SK-N-SH treated with all-trans-retinoic acid at 6 μM for 48 hours (cell line): ENCODE measurements at regions not wholly inside any gene's neighbourhood (a gene's known extent, or its start where the extent isn't known, plus 50 kb on each side); places are given as distances from the start of the nearest gene placed in this dataset.

Experiments
- ATAC-seq: fragments of 200-7000 bp; cut with Tn5 transposase; 3 replicates; pipeline ENCODE4 v1.9.1; 2020; ENCODE audit warnings: mild to moderate bottlenecking, moderate library complexity
- ARNTL ChIP-seq: fragments of 450-650 bp; formaldehyde crosslinking; IDR thresholded peaks from 2 replicates; pipeline ENCODE4 v1.5.0; 2020; ENCODE audit warnings: low read depth, mild to moderate bottlenecking, moderate library complexity, borderline replicate concordance
- CSDC2 ChIP-seq: fragments of 250-450 bp; sonication (Bioruptor Pico); IDR thresholded peaks from 2 replicates; pipeline ENCODE4 v1.5.0; 2020; ENCODE audit warnings: mild to moderate bottlenecking, moderate library complexity
- CSRNP3 ChIP-seq: fragments of 250-450 bp; sonication (Bioruptor Pico); IDR thresholded peaks from 2 replicates; pipeline ENCODE4 v1.5.1; 2021; ENCODE audit warnings: mild to moderate bottlenecking, moderate library complexity
- ESRRG ChIP-seq: fragments of 250-450 bp; sonication (Bioruptor Pico); IDR thresholded peaks from 2 replicates; pipeline ENCODE4 v1.6.1; 2021; ENCODE audit warnings: mild to moderate bottlenecking
- GLIS3 ChIP-seq: fragments of 250-450 bp; sonication (Bioruptor Pico); IDR thresholded peaks from 2 replicates; pipeline ENCODE4 v1.5.0; 2020; ENCODE audit warnings: mild to moderate bottlenecking, moderate library complexity
- ISL1 ChIP-seq: fragments of 250-450 bp; sonication (Bioruptor Pico); IDR thresholded peaks from 2 replicates; pipeline ENCODE4 v2.1.2; 2022; ENCODE audit warnings: mild to moderate bottlenecking, moderate library complexity
- OSR1 ChIP-seq: fragments of 250-450 bp; sonication (Bioruptor Pico); IDR thresholded peaks from 2 replicates; pipeline ENCODE4 v1.8.0; 2022; ENCODE audit warnings: moderate library complexity, mild to moderate bottlenecking, inconsistent platforms
- PATZ1 ChIP-seq: fragments of 250-450 bp; sonication (Bioruptor Pico); IDR thresholded peaks from 2 replicates; pipeline ENCODE4 v1.8.0; 2020; ENCODE audit warnings: mild to moderate bottlenecking, moderate library complexity, borderline replicate concordance
- PPARA ChIP-seq: fragments of 250-450 bp; sonication (Bioruptor Pico); IDR thresholded peaks from 2 replicates; pipeline ENCODE4 v1.5.0; 2020; ENCODE audit warnings: mild to moderate bottlenecking, borderline replicate concordance
- RARB ChIP-seq: fragments of 250-450 bp; sonication (Bioruptor Pico); IDR thresholded peaks from 2 replicates; pipeline ENCODE4 v1.8.0; 2021; ENCODE audit warnings: mild to moderate bottlenecking, moderate library complexity
- TCF4 ChIP-seq: fragments of 250-450 bp; sonication (Bioruptor Pico); IDR thresholded peaks from 2 replicates; pipeline ENCODE4 v1.8.0; 2021; ENCODE audit warnings: mild to moderate bottlenecking, moderate library complexity, borderline replicate concordance
- TSHZ2 ChIP-seq: fragments of 250-450 bp; sonication (Bioruptor Pico); IDR thresholded peaks from 2 replicates; pipeline ENCODE4 v1.5.0; 2020; ENCODE audit warnings: mild to moderate bottlenecking, moderate library complexity
- ZFP30 ChIP-seq: fragments of 450-650 bp; formaldehyde crosslinking; IDR thresholded peaks from 2 replicates; pipeline ENCODE4 v1.5.0; 2022; ENCODE audit warnings: mild to moderate bottlenecking, moderate library complexity
- ZNF8 ChIP-seq: fragments of 450-650 bp; formaldehyde crosslinking; IDR thresholded peaks from 2 replicates; pipeline ENCODE4 v1.5.0; 2020; ENCODE audit warnings: mild to moderate bottlenecking, moderate library complexity
- TF ChIP-seq, protein P1 (sequence below): fragments of 250-450 bp; sonication (Bioruptor Pico); IDR thresholded peaks from 2 replicates; pipeline ENCODE4 v1.8.0; 2021; ENCODE audit warnings: low read depth, mild to moderate bottlenecking, moderate library complexity, borderline replicate concordance

DNA sequence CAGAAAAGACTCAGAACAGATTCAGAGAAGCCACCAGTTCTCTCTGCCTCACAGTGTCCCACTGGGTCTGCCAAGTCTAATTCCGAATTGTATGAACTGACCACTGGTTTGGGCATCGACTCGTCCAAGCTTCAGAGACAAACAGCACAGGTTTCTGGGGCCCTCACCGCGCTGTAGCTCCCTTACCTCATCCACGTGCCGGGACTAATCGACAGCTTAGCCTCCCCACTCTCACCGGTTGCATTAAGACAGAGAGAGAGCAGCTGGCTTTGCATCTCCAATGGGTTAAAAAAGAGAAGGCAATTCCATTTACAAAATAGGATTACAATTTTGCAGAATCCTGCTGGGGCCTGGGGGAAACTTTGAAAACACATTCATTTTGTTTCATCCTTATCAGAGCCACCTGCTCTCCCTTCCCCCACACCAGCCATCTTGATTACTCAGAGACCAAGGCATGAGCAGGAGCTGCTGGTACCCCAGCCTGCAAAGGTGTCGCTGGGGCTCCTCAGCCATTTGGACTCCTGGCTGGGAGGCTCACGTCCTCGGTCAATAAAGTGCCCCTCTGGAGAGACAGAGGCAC is 95.3 kb upstream of the RPL38 start (continued):
- TF ChIP-seq, protein P1, sequence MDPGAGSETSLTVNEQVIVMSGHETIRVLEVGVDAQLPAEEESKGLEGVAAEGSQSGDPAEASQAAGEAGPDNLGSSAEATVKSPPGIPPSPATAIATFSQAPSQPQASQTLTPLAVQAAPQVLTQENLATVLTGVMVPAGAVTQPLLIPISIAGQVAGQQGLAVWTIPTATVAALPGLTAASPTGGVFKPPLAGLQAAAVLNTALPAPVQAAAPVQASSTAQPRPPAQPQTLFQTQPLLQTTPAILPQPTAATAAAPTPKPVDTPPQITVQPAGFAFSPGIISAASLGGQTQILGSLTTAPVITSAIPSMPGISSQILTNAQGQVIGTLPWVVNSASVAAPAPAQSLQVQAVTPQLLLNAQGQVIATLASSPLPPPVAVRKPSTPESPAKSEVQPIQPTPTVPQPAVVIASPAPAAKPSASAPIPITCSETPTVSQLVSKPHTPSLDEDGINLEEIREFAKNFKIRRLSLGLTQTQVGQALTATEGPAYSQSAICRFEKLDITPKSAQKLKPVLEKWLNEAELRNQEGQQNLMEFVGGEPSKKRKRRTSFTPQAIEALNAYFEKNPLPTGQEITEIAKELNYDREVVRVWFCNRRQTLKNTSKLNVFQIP (CRISPR knock-in tag), result no peak
- TF ChIP-seq PPARA (CRISPR knock-in tag) (no peak), ESRRG (CRISPR knock-in tag) (no peak), ISL1 (CRISPR knock-in tag) (no peak), GLIS3 (no peak), OSR1 (no peak), ZNF8 (no peak)

DNA sequence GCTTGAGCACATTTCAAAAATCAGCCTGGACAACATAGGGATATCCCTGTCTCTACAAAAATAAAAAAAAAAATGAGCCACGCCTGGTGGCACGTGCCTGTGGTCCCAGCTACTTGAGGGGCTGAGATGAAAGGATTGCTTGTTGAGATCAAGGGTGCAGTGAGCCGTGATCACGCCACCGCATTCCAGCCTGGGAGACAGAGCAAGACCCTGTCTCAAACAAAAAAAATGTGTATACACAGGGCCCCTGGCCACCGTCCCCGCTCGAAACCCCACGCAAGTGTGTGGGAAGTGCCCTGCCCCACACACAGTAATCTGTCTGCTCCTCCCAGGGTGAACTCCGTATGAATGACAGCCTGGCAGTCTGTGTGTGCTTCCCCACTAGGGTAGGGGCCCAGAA is 93.0 kb upstream of the RPL38 start:
- no peak for ATAC-seq
- no peak for TF ChIP-seq TCF4 (CRISPR knock-in tag)
- TF ChIP-seq ARNTL (CRISPR knock-in tag), result no peak
- no peak for TF ChIP-seq PATZ1 (CRISPR knock-in tag)
- TF ChIP-seq ISL1 (CRISPR knock-in tag), result no peak
- TF ChIP-seq GLIS3, result no peak
- no peak for TF ChIP-seq CSRNP3 (CRISPR knock-in tag)
- no peak for TF ChIP-seq RARB (CRISPR knock-in tag)
- TF ChIP-seq PPARA (CRISPR knock-in tag), result no peak
- TF ChIP-seq CSDC2 (CRISPR knock-in tag), result no peak
- no peak for TF ChIP-seq ZFP30 (CRISPR knock-in tag)

DNA sequence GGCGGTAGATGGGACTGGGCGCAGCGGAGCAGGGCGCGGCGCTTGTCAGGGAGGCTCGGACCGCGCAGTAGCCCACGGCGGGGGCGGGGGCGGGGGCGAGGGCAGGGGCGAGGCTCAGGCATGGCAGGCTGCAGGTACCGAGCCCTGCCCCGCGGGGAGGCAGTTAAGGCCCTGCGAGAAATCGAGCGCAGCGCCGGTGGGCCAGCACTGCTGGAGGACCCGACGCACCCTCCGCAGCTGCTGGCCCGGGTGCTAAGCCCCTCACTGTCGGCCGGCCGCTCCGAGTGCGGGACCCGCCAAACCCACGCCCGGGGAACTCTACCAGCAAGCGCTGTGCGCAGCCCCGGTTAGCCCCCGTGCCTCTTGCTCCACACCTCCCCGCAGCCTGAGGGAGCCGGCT is 90.2 kb upstream of the RPL38 start:
- no peak for ATAC-seq

More for the DNA sequence above, 90.2 kb upstream of the RPL38 start:
- TF ChIP-seq PATZ1 (CRISPR knock-in tag) (no peak), ZNF8 (no peak), ARNTL (CRISPR knock-in tag) (no peak), TSHZ2 (CRISPR knock-in tag) (no peak)
